ENCODE measurements at regions not wholly inside any gene's neighbourhood (a gene's known extent, or its start where the extent isn't known, plus 50 kb on each side); places are given as distances from the start of the nearest gene placed in this dataset.

- TF ChIP-seq CTCF (conservative IDR thresholded peaks at IDR 0.05; ENCODE audit: low read depth, low read length) (no peak), EZH2 (IDR thresholded peaks at IDR 0.05; ENCODE audit: borderline replicate concordance, low read depth, low read length, poor library complexity, severe bottlenecking) (no peak)
Observed at GRCh38 chr11:23283666-23284065, 423.4 kb upstream of the CCDC179 start.
